Heart left ventricle (tissue), 13 donors: ENCODE measurements at regions not wholly inside any gene's neighbourhood (a gene's known extent, or its start where the extent isn't known, plus 50 kb on each side); places are given as distances from the start of the nearest gene placed in this dataset.

Experiments
- CTCF ChIP-seq, 12 donors: fragments of 200-600 bp; sonication (generic) in 4 of 12; IDR thresholded peaks; one replicate each; pipeline versions ENCODE4 v1.5.0 to v1.8.0; 2018 to 2022; ENCODE audit warnings: antibody characterized with exemption in 12 of 12, mild to moderate bottlenecking in 5 of 12
- POLR2A ChIP-seq, 2 donors: fragments of 450-650 bp; IDR thresholded peaks; one replicate each; pipeline ENCODE4 v1.6.1; 2017; ENCODE audit warnings: antibody characterized with exemption in 2 of 2, mild to moderate bottlenecking in 2 of 2, moderate library complexity in 2 of 2
- donor health status: ischemic (EF 13 %, LVEDD 7.1; RV severe dilation, severe dysfunction).
- donor health status: DM: no; HTN: yes; CAD: no.
- donor health status: DM: no; HTN: no; CAD: no.
- donor health status: ischemic (EF 25% LVEDD 6.9; RV normal size, moderate dysfunction).
- donor health status: ischemic (EF 25% LVEDD 5.7; RV mildly dilated, moderate dysfunction).
- donor health status: ischemic (EF 35%, LVEDD 5.7; RV mildly dilated, moderate dysfunction).
- donor health status: nonischemic (EF 11% LVEDD 7.7; RV severe dilation, severe dysfunction).
- donor health status: DM: yes; HTN: yes; CAD: no.
- donor health status: PGD.
- donor health status: ischemic (EF 29% LVEDD 5.4; RV normal size, mild dysfunction).
- donor health status: nonischemic (EF 23%, LVEDD 6.1; RV moderate dilation, normal function).

- TF ChIP-seq CTCF (IDR thresholded peaks at IDR 0.05) (no peak), POLR2A (IDR thresholded peaks at IDR 0.05) (no peak)
These were observed 107.0 kb downstream of the EVX1 start for GRCh38 chr7:27349621-27350020.
